Neural cell (in vitro differentiated cells): ENCODE measurements at regions not wholly inside any gene's neighbourhood (a gene's known extent, or its start where the extent isn't known, plus 50 kb on each side); places are given as distances from the start of the nearest gene placed in this dataset.

Source experiments
- CTCF ChIP-seq: fragments of 450-650 bp; IDR thresholded peaks from 2 replicates; pipeline ENCODE4 v1.5.1; 2014; ENCODE audit warnings: antibody characterized with exemption, mild to moderate bottlenecking, moderate library complexity; ENCODE audit not compliant: poor library complexity, severe bottlenecking
- EZH2 ChIP-seq: fragments of 200-600, 300-800 bp; shearing (Covaris generic), sonication (generic); IDR thresholded peaks from 2 replicates; pipeline ENCODE4 v1.6.1; 2014; ENCODE audit warnings: antibody characterized with exemption, low read length, borderline replicate concordance, mild to moderate bottlenecking; ENCODE audit not compliant: insufficient read depth, poor library complexity, severe bottlenecking

GRCh38 chr4:180680305-180680704 is 1562.9 kb upstream of the TENM3 start:
- TF ChIP-seq EZH2 (no peak), CTCF (no peak)
